ENCODE measurements at regions not wholly inside any gene's neighbourhood (a gene's known extent, or its start where the extent isn't known, plus 50 kb on each side); places are given as distances from the start of the nearest gene placed in this dataset.
A peak's percentile ranks its signal among the peaks of the same experiment; 100 is the strongest.

- no peak for DNase-seq
Measured at GRCh38 chr3:135885885-135886284, 79.6 kb upstream of the PPP2R3A start.

GRCh38 chr3:135887220-135887619, 78.3 kb upstream of the PPP2R3A start:
- no peak for DNase-seq

- no peak for DNase-seq
Measured at GRCh38 chr3:135889443-135889842, 76.1 kb upstream of the PPP2R3A start.

- DNase-seq = no peak
Measured at GRCh38 chr3:135891121-135891520, 74.4 kb upstream of the PPP2R3A start.

GRCh38 chr3:135895106-135895733, 70.3 kb upstream of the PPP2R3A start:
- peak; percentile 59 to 60 for DNase-seq

- no peak for DNase-seq
Measured at GRCh38 chr3:135895734-135896121, 69.8 kb upstream of the PPP2R3A start.

- no peak for DNase-seq
Measured at GRCh38 chr3:135896613-135897012, 68.9 kb upstream of the PPP2R3A start.

- DNase-seq = no peak
Measured at GRCh38 chr3:135897715-135898114, 67.8 kb upstream of the PPP2R3A start.

GRCh38 chr3:135898774-135899173, 66.8 kb upstream of the PPP2R3A start:
- no peak for DNase-seq

GRCh38 chr3:135905058-135905724, 60.3 kb upstream of the PPP2R3A start:
- no peak for DNase-seq

- DNase-seq = no peak
Measured at GRCh38 chr3:135907422-135908165, 57.9 kb upstream of the PPP2R3A start.

- no peak for DNase-seq
Measured at GRCh38 chr3:135908225-135908624, 57.3 kb upstream of the PPP2R3A start.

GRCh38 chr3:135908737-135909136, 56.8 kb upstream of the PPP2R3A start:
- no peak for DNase-seq

GRCh38 chr3:135911110-135911509, 54.4 kb upstream of the PPP2R3A start:
- DNase-seq = no peak

GRCh38 chr3:135915206-135915605, 50.3 kb upstream of the PPP2R3A start:
- no peak for DNase-seq
